Activated naive CD8-positive, alpha-beta T cell treated with anti-CD3 and anti-CD28 coated beads, Interleukin-2, amount 50 U/mL, for 16 hours (primary cell): ENCODE measurements at regions not wholly inside any gene's neighbourhood (a gene's known extent, or its start where the extent isn't known, plus 50 kb on each side); places are given as distances from the start of the nearest gene placed in this dataset.
"Not testable (repeated sequence)": the region's sequence is repeated elsewhere in the genome, so short reads cannot be mapped to it uniquely, and the experiment has no call there.

Source experiments
- DNase-seq: peaks from one replicate; pipeline ENCODE4 v3.0.0-alpha.2; 2020; ENCODE audit warnings: low read depth, low spot score

DNA sequence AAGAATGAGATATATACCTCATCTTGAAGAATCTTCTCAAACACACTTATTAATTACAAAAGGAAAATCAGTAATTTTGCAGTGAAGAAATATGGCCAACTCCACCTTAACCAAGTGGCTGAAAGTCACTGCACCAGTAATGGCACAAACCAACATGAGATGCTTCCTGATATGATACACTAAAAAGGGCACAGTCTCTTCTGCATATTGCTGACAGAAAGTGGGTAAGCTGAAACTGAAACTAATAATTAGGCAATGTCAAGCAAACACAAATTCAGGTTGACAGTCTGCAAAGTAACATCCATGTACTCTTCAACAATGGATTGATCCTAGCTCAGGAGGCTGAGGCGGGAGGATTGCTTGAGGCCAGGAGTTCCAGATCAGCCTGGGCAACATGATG, 56.1 kb downstream of the ZNF22 start:
- DNase-seq, result not testable (repeated sequence)

DNA sequence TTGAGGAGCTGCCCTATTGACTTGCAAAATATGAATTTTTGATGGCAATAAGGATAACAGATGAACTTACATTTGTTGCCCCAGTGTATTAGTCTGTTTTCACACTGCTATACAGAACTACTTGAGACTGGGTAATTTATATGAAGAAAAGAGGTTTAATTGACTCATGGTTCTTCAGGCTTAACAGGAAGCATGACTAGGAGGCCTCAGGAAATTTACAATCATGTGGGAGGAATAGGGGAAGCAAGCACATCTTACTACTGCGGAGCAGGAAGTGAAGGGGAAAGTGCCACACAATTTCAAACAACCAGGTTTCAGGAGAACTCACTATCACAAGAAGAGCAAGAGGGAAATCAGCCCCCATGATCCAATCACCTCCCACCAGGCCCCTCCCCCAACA, 57.9 kb downstream of the ZNF22 start:
- no peak for DNase-seq

DNA sequence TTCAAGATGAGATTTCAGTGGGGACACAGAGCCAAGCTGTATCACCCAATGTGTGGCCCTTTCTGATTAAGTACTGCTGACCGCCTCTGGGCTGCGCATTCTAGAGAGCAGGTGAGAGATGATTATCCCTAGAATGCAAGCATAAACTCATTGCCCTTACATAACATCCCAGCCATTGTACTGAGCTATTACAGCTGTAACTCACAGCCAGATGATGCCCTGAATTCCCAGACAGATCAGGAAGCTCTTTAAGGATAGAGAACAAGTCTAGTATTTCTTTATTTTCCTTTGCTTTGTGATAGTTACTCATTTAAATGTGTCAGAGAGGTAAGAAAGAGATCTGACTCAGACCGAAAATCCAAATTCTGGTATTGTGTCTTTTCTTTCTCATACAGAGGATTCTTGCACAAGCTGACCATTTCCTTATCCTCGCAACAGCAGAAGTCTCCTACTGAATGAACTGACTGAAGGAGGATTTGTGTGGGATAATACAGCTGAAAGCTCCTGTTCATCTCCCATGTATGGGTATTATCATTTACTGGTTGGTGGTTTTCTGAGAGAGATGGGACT, 58.4 kb downstream of the ZNF22 start:
- DNase-seq, result no peak

DNA sequence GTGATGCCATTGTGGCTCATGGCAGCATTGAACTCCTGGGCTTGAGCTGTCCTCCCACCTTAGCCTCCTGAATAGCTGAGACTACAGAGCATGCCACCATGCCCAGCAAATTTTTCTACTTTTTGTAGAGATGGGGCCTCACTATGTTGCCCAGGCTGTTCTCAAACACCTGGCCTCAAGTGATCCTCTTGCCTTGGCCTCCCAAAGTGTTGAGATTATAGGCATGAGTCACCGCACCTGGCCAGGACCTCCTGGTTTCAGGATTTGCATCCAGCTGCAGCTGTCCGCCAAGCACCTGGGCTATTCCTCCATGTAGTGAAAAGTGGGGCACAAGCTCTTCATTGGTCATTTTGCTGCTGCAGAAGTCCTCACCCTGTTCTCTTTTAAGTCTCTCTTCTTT, 58.9 kb downstream of the ZNF22 start:
- DNase-seq, result no peak

DNA sequence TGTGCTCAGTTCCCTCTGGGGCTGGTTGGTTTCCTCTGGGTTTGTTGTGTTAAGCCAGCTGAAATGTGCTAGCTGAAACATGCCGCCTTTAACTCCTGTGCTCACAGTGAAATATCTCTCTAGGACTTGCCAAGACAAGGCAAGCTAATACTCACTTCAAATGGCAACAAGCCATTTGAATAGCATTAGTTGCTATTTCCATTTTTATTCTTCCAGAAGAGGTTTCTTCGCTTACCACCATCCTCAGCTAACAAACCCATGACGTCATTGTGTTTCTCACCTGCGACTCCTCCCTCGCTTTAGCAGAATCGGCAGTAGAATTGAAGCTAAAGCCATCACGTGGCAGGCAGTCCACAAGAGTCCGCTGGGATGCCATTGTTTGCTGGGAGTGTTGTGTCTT, 61.3 kb downstream of the ZNF22 start:
- no peak for DNase-seq

DNA sequence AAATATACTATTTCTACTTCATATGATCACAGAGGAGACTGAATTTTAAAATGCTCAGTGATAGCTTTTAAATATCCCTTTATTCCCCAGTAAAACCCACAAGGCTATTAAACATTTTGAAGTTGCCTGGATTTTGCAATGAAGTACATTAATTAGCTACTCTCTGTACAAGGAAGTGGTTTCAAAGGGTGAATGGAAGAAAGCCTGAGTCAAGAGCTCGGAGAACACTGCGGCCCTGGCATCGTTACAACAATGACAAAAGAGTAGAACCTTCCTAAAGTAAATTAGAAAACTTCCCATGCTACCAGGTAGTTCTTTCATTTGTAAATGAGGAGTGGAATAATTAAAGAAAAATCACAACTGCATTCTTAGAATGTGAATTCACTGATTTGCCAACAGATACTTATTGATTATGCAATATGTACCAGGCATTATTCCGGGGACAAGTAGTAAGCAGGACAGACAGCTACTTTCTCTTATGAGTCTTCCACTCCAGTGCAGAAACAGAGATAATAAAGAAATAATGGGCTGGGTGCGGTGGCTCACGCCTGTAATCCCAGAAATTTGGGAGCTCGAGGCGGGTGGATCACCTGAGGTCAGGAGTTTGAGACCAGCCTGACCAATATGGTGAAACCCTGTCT, 63.0 kb downstream of the ZNF22 start:
- DNase-seq, result no peak

DNA sequence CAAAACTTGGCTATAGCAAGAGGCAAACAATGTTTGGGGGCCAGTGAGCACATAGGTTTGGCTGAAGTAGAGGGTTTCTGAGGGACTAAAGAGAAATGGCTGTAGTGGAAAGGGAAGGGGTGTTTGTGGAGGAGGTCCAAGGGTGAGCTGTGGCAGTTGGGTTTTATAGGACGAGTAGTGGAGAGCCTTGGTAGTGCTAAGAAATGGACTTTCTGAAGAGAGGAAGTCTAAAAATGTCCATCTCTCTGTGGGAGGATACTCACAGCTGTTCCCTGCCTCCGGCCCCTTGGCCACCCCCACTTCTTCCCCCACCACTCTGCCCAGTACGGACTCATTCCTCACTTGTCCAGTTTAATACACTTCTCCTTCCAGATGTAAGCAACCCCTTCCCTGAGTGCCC, 64.3 kb downstream of the ZNF22 start:
- DNase-seq, result no peak

DNA sequence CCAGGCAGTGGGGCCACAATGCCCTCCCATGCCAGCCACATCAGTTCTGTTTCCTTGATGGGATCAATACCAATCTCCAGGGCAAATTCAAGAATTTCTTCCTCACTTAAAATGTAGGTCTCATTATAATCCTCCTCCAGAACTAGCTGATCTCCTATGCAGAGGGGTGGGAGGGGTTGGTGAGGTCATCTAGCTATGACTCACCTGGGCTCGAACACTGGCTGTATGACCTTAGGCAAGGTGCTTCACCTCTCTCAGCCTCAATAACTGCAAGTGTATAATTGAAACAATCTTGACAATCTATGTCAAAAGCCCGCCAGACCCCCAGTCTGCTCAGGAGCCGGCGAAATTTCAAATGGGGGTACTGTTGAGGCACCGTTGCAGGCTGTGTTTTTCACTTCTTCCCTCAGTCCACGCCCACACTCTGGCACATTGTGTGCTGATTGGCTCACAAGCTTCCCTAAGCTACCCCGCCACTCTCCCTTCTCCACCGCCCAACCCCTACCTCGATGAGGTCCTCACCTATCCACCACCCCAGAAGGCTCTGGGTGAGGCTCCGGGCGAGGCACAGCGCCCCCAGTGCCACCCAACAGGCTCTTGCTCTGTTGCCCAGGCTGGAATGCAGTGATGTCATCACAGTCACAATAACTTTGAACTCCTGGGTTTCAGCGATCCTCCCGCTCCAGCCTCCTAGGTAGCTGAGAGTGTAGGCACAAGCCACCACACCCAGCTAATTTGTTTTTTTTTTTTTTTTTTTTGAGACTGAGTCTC, 70.5 kb downstream of the ZNF22 start:
- no peak for DNase-seq

DNA sequence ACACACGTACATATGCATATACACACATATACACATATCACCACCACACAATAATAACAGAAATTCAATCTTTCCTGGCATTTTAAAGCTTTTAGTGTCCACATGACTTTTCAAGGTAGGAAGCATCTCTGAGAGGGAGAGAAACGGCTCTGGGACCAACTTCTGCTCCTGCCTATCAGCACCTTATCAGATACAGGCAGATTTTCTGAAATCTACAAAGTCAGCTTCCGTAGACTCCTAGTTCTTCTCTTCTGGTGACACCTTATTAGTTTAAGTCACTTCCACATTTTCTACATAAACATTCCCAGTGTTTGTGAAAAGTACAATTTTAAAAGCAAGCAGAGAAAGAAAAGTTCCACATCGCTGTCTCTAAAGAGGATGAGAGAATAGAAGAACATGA, 74.5 kb downstream of the ZNF22 start:
- no peak for DNase-seq

DNA sequence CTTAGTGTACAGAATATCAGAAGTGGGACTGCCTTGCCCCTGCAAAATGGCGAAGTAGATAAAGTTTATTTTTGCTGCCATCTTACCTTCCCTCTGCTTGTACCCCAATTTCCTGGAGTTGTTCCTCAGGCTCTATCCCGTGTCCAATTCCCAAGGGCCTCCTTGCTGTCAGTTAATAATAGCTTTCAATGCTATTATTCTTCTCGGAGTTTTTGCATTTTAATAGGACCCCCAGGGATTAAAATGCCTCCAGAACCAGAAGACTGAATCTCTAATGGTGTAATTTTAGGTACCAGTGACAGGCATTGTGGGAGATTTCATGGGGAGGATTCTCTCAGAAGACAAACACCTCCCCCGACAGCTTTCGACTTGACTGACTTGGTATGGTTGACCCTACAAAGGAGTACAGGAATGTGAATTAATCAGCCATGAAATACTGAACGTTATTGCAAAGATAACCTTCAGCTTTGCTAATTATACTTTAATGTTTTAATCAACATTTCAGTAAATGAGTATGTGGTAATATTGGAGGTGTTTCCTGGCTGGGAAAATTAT, 75.2 kb downstream of the ZNF22 start:
- no peak for DNase-seq

DNA sequence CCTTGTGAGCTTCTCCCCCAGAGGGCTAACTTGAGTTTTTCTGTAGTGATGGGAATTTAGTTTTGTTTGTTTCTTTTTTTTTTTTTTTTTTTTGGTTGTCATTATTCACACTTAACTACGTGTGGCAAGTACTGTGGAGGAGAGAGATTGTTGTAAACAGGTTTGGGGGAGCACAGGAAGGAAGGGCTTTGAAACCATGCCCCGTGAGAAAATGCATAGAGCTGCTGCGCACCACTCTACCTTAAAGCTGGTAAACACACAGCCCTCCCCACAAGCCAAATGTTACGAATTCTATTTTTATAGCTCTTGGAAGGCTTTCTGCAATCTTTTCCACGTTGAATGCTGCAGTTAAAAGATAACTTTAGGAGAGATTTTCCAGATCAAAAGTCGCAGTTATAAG, 76.2 kb downstream of the ZNF22 start:
- no peak for DNase-seq

DNA sequence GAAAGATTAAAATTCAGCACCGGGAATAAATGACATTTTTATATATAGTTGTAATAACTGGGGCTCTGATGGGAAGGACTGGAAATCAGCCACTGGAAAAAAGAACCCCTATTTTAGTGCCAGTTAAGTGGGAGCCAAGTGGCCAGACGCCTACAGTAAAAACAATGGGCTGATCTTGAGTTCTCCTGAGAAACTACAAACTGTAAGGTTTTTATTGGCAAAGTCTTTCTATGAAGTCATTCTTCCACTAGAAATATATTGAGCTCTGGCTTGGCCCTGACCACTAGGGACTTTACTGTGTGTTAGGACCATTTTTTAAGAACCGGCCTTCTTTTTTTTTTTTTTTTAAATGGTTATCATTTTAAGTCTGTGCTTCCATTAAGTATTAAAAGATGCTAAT, 79.6 kb downstream of the ZNF22 start:
- no peak for DNase-seq

DNA sequence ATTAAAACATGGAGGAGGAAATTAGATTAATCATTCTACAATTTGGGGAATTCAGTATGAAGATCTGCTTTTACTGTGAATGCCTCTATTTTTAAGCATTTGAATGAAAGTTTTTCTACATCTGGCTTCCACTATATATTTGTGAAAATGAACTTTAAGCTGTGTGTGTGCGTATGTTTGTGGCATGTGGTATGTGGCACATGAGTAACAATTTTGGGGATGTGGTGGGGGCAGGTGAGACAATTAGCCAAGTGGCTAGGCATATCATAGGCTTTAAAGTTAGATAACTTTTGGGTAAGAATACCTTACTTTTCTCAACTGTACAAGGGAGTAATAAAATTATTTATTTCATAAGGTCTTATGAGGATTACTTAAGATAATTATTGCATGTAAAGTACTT, 81.5 kb downstream of the ZNF22 start:
- no peak for DNase-seq

DNA sequence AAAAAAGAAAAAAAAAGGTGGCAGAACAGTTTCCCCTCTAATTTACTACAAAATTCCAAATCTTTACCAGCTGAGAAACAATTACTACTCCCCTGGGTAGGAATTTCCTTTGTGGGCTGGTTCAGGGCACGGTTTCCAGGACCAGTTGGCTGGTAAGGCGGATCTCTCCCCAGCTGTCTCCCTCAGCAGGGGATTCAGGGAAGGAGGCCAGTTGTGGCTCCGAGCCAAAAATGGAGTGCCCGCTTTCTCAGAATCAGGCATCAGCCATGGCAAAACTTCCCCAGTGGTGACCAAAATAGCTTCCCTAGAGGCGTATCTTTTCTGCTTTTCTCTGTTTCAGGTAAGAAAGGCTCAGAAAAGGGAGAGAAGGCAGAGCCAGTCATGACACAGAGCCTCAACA, 91.2 kb downstream of the ZNF22 start:
- DNase-seq, result no peak

DNA sequence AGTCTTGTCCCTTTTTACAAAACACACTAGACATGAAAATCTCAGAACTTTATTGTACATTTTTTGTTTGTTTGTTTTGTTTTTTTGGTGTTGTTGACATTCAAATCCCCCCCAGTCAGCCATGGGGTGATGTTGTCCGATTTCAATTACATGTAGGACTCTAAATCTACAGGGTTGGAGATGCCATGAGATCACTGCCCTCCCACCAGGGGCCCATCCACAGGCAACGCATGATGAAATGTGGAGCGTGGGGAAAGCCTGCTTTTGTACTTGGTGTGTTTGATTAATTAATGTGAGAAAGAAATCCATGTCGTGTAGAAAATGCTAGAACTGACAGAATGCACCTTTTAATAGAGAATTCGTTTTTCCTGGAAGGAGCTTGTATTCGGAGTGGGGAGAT, 93.2 kb downstream of the ZNF22 start:
- no peak for DNase-seq

DNA sequence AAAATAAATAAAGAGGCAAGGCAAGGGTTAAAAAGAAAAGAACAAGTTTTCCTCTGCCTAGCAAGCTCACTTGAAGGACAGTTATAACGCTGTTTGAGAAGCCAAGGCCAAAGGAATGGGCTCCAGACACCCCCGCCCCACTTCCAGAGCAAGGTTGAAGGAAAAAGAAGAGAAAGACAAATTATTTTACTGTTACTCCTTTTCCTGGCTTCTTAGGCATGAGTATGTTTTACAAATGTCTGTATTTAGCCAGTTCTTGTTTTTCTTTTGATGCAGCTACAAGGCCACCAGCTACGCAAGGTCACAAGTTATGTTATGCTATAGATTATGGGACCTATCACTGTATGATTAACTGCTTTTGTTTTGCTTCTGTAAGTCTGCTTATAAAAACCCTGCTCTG, 94.6 kb downstream of the ZNF22 start:
- DNase-seq, result no peak

DNA sequence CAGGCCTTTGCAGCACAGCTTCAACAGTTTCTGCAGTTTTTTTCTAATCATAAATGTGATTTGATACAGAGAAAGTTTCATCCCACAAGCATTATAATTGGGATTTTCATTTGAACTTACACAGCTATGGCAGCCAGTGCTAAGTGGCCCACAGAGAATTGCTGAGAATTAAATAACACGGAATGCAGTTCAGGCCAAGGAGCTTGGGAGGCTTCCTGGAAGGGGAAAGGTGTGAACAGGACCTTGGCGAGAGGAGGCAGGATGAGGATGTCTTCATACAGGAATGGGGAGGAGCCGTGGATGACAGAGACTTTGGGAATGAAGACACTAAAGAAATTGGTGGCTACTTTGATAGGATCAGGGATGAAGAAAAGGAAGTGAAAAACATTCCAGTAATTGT, 95.3 kb downstream of the ZNF22 start:
- DNase-seq, result no peak

DNA sequence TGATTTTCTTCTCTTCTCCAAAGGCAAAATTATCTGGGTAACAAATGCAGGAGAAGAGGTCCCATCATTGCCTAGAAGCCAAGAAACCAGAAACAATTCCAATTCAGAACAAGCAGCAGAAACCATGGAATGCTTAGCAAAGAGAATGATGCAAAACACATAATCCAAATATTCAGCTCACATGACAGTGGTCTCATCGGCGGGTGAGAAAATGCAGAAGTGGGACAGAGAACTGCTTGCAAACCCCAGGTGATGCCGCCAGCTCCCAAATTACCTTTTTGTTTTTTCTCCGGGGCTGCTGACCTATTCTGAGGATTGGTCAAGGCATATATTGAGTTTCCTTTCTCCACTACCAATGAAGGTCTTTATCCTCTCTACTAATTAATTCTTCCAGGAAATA, 99.7 kb downstream of the ZNF22 start:
- DNase-seq, result no peak

DNA sequence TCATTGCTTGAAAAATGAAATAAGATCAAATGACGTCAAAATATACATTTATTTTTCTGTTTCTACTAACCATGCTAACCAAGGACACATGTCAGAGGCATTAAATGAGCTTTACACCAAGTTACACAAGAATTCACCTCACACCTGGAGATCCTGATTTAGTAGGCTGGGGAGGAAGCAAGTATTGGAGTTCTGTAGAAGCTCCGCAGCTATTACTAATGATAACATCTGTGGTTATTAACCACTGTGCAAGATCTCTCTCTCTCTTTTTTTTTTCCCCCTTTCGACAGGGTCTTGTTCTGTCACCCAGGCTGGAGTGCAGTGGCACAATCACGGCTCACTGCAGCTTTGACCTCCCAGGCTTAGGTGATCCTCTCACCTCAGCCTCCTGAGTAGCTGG, 104.0 kb downstream of the ZNF22 start:
- DNase-seq, result no peak

DNA sequence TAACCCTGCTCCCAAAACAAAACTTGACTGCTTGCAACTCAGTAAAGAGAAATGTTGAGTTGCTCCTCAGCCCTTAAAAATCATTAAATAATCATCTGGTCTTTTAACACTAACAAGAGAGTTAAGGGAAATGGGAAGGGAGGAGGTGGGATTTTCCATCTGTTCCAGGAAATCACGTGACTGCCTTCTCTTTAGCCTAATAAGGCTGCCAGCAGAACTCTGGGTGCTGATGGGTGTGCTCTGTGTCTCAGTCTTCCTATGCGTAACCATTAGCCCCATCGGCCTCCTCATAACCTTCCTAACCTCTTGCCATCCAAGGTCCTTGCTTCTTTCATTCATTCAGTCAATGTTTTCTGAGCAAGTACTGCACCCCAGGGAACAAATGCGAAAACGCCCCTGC, 104.6 kb downstream of the ZNF22 start:
- not testable (repeated sequence) for DNase-seq

DNA sequence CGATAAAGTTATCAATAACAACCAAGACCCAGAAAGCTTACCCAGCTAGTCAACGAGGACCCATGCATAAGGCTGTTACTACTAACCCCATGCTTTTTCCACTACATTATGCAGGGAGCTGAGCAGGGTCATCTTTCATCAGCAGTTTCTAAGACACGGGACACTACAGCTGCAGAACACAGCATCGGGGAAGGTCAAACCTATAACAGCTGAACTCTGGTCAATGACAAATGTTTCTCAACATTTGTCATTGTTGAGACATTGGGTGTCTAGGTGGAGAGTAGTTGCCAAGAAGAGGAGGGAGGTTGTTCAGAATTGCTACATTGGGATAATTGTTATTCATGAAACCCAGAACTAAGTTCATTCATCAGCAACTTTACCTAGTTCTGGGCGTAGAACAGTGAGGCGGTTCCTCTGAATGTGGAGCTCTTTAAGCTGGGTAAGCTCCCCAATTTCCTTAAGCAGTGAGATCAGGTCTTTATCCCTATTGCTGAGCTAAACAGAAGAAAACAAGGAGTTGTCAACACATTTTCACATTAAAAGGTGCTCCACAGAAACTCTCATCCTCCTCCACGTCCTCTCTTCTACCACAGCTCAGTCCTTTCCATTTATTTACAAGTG, 105.6 kb downstream of the ZNF22 start:
- DNase-seq, result no peak

DNA sequence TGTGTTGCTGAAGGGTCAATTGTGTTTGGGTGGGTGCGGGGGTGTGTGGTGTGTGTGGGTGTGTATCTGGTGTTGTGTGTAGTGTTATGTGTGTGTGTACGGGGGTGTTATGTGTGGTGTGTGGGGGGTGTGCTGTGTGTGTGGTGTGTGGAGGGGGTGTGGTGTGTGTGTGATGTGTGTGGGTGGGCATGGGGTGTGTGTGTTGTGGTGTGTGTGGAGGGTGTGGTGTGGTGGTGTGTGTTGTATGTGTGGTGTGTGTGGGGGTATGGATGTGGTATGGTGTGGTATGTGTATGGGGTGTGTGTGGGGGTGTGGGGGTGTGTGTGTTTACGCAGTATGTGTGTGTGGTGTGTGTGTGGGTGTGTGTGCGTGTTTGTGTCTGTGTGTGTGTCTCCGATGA, 110.8 kb downstream of the ZNF22 start:
- DNase-seq, result no peak

DNA sequence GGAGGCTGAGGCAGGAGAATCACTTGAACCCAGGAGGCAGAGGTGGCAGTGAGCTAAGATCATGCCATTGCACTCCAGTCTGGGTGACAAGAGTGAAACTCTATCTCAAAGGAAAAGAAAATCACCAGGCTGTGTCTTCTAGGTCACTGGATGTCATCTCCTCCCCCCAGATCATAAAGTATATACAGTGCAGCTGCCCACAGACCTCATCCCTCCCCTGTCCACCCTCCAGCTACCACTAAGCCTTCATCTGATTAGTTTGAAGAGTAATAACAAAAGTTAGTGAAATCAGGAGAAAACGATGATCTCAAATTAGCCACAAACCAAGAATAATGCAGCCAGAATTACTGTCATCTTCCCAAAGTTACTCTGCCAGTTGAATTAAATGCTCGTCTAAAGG, 117.2 kb downstream of the ZNF22 start:
- not testable (repeated sequence) for DNase-seq
